Endothelial cell (in vitro differentiated cells): ENCODE measurements at regions not wholly inside any gene's neighbourhood (a gene's known extent, or its start where the extent isn't known, plus 50 kb on each side); places are given as distances from the start of the nearest gene placed in this dataset.

Source experiments
- DNase-seq: peaks from one replicate; pipeline ENCODE4 v3.0.0; 2021; ENCODE audit warnings: low spot score
- H3K27ac Mint-ChIP-seq: one replicate; pipeline ENCODE4 v1.8.0; 2021; ENCODE audit warnings: mixed read lengths, inconsistent platforms; ENCODE audit not compliant: unreplicated experiment
- H3K27me3 Mint-ChIP-seq: one replicate; pipeline ENCODE4 v1.8.0; 2021; ENCODE audit warnings: mild to moderate bottlenecking, moderate library complexity, mixed read lengths, inconsistent platforms; ENCODE audit not compliant: unreplicated experiment
- H3K36me3 Mint-ChIP-seq: one replicate; pipeline ENCODE4 v1.8.0; 2021; ENCODE audit warnings: mild to moderate bottlenecking, low read depth, mixed read lengths, inconsistent platforms; ENCODE audit not compliant: unreplicated experiment
- H3K4me1 Mint-ChIP-seq: one replicate; pipeline ENCODE4 v1.8.0; 2021; ENCODE audit warnings: mild to moderate bottlenecking, mixed read lengths, inconsistent platforms; ENCODE audit not compliant: unreplicated experiment
- H3K4me3 Mint-ChIP-seq: one replicate; pipeline ENCODE4 v1.8.0; 2021; ENCODE audit warnings: mild to moderate bottlenecking, mixed read lengths, inconsistent platforms; ENCODE audit not compliant: unreplicated experiment
- H3K9me3 Mint-ChIP-seq: one replicate; pipeline ENCODE4 v1.8.0; 2021; ENCODE audit warnings: mixed read lengths, inconsistent platforms; ENCODE audit not compliant: unreplicated experiment
- TF ChIP-seq, protein P1 (sequence below): fragments of 200-600 bp; sonication (generic); IDR thresholded peaks from one replicate; pipeline ENCODE4 v1.5.0; 2021; ENCODE audit warnings: antibody characterized with exemption; ENCODE audit not compliant: unreplicated experiment

DNA sequence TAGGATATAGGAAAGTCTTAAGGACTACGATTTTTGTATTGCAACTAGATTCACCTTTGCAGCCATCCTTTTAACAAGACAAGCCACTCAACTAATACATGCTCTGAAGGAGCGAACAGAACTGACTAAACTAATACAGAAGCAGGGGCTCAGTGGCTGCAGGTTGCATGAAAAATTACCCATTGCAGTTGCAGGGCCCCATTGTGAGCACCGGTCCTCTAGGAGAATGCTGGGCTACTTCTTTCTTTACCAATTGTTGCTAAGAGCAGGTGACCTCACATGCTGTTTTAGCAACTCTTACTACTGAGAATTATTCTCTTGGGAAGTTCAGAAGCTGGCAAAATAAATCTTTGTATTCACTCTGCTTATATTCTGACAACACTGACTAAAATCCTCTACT is 64.0 kb upstream of the ANKRD1 start:
- TF ChIP-seq, protein P1, sequence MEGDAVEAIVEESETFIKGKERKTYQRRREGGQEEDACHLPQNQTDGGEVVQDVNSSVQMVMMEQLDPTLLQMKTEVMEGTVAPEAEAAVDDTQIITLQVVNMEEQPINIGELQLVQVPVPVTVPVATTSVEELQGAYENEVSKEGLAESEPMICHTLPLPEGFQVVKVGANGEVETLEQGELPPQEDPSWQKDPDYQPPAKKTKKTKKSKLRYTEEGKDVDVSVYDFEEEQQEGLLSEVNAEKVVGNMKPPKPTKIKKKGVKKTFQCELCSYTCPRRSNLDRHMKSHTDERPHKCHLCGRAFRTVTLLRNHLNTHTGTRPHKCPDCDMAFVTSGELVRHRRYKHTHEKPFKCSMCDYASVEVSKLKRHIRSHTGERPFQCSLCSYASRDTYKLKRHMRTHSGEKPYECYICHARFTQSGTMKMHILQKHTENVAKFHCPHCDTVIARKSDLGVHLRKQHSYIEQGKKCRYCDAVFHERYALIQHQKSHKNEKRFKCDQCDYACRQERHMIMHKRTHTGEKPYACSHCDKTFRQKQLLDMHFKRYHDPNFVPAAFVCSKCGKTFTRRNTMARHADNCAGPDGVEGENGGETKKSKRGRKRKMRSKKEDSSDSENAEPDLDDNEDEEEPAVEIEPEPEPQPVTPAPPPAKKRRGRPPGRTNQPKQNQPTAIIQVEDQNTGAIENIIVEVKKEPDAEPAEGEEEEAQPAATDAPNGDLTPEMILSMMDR, result no peak
- no peak overlapping the region for H3K4me3 Mint-ChIP-seq
- no peak for DNase-seq
- H3K9me3 Mint-ChIP-seq, result no peaks in the 10 kb centered on the region
- peaks cover 1% of the 10 kb centered on the region for H3K27me3 Mint-ChIP-seq
- H3K36me3 Mint-ChIP-seq, result no peaks in the 10 kb centered on the region
- H3K4me1 Mint-ChIP-seq, result peaks cover 2% of the 10 kb centered on the region
- H3K27ac Mint-ChIP-seq, result no peak overlapping the region

DNA sequence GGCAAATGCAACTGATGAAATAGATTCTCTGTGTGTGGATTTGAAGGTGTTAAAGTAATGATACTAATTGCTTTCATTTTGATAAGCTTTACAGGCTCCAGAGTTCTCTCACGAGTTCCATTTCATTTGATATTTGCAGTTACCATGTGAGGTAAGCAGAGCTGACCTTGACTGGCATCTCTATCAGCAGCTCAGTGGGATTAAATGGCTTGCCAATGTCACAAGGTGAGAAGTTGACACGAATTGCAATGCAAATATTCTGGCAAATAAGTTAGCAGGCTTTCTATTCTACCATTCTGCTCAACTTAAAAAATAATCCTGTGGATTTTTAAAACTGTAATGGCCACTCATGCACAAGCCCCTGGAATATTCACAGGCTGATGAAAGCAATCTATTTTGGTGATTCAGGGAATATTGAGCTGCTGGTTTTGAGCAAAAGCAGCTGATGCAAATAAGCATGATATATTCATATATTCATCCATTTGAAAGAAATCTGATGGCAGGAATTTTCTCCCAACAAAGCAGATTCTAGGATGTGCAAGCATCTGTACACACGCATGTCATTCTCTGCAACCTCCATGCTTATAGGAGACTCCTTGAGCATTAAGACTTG is 64.5 kb upstream of the ANKRD1 start:
- Mint-ChIP-seq H3K27me3 (peaks cover 1% of the 10 kb centered on the region), H3K36me3 (no peaks in the 10 kb centered on the region), H3K9me3 (no peaks in the 10 kb centered on the region), H3K4me1 (peaks cover 2% of the 10 kb centered on the region), H3K4me3 (no peak overlapping the region), H3K27ac (no peak overlapping the region)
- TF ChIP-seq, protein P1, result no peak
- DNase-seq, result no peak

DNA sequence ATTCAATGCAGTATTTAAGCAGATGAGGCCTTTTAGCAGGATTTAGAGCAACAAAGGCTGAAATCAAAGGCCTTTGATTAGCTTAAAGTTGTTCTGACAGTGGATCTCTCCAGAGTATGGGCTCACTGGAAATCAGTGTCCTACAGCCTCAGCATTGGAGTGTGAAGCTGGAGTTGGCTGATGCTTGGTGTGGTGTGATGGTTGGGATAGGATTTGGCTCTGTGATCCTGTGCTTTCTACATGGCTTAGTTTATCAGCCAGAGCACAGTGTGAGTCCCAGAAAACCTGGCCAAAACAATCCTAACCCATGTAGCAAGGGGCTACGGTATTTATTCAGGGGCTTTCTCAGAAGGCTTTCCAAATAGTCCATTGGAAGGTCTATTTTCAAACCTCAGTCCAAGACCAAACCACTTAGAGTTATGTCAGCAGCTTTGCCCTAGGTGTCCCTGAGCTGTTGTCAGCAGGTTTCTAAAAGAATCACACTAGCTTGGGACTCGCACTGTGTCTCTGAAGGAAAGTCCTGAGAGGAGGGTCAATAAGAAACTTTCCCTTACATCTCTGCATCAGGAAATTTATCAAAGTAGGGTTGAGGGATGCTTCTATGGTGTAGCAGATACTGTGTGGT is 65.4 kb upstream of the ANKRD1 start:
- peaks cover 1% of the 10 kb centered on the region for H3K27me3 Mint-ChIP-seq
- no peak overlapping the region for H3K4me3 Mint-ChIP-seq
- no peaks in the 10 kb centered on the region for H3K9me3 Mint-ChIP-seq
- H3K4me1 Mint-ChIP-seq, result peaks cover 2% of the 10 kb centered on the region
- no peaks in the 10 kb centered on the region for H3K36me3 Mint-ChIP-seq
- TF ChIP-seq, protein P1, result no peak
- no peak overlapping the region for H3K27ac Mint-ChIP-seq
- DNase-seq, result no peak

DNA sequence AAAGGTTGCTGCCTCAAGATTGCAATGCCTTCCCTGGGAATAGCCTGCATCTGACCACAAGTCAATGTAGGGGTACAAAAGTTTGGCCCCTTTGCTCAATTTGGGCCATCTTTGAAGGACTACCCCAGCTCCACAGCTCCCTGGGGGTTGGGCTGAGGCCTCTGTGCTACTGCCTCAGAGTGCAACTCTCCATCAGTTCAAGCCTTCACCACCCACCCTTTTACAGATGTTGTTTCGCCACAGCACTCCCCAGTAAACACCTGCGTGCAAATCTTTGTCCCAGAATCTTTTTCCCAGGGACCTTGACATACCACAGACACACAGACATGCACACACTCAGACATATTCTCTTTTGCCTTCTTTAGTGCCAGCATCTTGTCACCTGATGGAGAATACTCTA is 66.0 kb upstream of the ANKRD1 start:
- Mint-ChIP-seq H3K9me3 (no peaks in the 10 kb centered on the region), H3K27ac (no peak overlapping the region), H3K4me3 (no peak overlapping the region), H3K36me3 (no peaks in the 10 kb centered on the region), H3K27me3 (peaks cover 1% of the 10 kb centered on the region), H3K4me1 (peaks cover 2% of the 10 kb centered on the region)
- DNase-seq, result no peak
- TF ChIP-seq, protein P1, result no peak

DNA sequence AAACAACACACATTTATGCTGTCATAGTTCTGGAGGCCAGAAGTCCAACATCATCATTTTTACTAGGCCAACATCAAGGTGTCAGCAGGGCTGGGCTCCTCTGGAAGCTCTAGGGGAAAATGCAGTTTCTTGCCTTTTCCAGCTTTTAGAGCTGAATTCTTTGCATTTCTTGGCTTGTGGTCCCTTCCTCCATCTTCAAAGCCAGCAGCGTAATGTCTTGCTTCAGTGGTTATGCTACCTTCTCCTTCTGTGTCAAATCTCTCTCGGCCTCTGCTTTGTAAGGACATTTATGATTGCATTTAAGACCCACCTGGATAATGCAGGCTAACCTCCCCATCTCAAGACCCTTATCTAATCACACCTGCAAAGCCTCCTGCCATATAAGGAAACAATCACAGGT is 66.5 kb upstream of the ANKRD1 start:
- no peak for DNase-seq
- Mint-ChIP-seq H3K4me1 (peaks cover 2% of the 10 kb centered on the region), H3K27me3 (peaks cover 1% of the 10 kb centered on the region), H3K4me3 (no peak overlapping the region), H3K36me3 (no peaks in the 10 kb centered on the region), H3K9me3 (no peaks in the 10 kb centered on the region), H3K27ac (no peak overlapping the region)
- TF ChIP-seq, protein P1, result no peak
